Urothelium cell line (cell line): ENCODE measurements at regions not wholly inside any gene's neighbourhood (a gene's known extent, or its start where the extent isn't known, plus 50 kb on each side); places are given as distances from the start of the nearest gene placed in this dataset.

Experiments
- DNase-seq: peaks from one replicate; pipeline ENCODE4 v3.0.0; 2011; ENCODE audit warnings: low spot score, mixed read lengths
- FAIRE-seq: peaks from 2 replicates; lab custom pipeline; 2011; peaks lifted over from hg19 to GRCh38; lab: Jason Lieb, UNC

DNA sequence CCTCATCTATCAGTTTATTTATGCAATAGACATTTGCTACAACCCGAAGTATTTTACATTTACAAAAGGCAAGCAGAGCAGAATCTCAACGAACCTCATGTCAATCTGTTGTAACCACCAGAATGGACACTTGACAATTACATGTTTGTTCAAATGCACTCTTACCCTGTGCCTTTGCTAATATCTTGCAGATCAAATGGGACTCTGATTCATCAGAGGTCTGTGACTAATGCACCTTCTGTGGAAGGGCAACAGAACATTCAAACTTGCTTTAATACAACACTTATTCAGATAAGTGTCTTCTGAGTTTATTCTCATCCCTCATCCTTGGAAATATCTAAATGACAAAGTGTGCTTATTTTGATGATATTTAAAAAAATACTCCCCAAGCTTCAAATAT is 644.7 kb upstream of the PCDH10 start:
- FAIRE-seq (no peak), DNase-seq (no peak)

- DNase-seq (no peak), FAIRE-seq (no peak)
These were observed 642.5 kb upstream of the PCDH10 start for GRCh38 chr4:132506568-132506967.

DNA sequence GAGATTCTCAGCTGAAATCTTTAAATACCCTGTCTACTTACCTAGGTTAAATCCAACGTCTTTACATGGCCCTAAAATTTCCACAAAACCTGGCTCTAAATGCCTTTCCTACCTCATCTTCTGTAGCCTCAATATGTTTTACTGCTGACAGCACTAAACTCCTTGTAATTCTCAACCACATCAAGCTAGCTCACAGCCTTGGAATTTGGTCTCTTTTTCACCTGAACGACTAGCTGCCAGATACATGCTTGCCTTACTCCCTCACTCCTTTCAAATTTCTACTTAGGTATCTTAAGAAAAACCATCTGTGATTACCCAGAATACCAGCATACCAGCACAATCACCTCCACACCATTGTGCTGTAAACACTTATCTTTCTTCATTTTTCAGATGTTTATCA is 635.6 kb upstream of the PCDH10 start:
- FAIRE-seq (no peak), DNase-seq (peak; percentile 0)

- FAIRE-seq (no peak), DNase-seq (no peak)
These were observed 622.4 kb upstream of the PCDH10 start for GRCh38 chr4:132526652-132527051.

DNA sequence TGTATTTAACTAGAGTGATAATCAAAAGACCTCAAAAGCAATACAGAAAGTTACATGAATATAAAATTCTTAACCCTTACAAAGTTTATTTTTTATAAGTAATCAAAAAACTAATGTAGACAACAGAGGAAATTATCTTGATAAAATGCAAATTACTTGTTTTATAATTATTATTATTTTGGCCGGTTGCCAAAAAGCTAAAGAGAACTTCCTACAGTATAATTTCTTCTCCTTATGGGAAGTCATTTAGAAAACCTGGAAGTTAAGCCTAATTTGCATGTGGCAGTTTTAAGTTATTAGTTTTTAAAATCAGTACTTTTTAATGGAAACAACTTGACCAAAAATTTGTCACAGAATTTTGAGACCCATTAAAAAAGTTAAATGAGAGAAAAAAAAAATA is 621.3 kb upstream of the PCDH10 start:
- FAIRE-seq: no peak
- DNase-seq: no peak

DNA sequence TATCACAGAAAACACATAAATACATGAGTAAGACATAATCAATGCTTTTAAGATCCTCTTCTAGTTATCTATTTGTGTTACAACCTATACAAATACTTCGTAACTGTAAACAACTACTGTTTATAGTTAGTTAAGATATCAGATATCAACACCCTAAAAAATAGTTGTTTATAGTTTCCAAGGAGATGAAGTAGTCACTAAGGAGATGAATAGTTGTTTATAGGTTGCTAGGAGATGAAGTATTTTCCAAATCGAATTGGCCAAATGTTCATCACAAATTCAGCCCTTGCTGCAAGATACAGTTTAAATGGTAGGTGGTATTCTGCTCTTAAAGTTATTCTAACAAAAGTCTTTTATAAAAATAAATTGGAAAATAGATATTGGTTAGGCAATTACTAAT is 618.2 kb upstream of the PCDH10 start:
- no peak for FAIRE-seq
- DNase-seq: no peak

DNA sequence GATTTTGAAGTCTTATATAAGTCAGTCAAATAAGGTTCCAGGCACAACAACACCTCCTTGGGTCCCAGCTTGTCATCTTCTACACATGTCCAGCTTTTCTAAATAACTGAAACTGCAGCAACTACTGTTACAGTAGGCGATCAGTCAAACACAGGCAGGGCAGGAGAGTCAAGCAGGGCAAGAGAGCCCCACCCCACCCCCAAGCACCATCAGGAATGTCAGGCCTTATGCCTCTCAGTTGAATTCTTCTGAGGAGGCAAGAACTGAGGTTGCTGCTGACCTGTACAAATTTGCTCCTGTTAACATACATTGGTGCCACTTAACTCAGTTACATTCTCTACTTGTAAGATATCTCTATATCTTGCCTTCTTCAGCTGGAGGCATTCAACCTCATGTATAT is 608.8 kb upstream of the PCDH10 start:
- FAIRE-seq (no peak), DNase-seq (no peak)

- no peak for FAIRE-seq
- no peak for DNase-seq
These were observed 608.3 kb upstream of the PCDH10 start for GRCh38 chr4:132540797-132541196.

- FAIRE-seq (no peak), DNase-seq (no peak)
These were observed 606.9 kb upstream of the PCDH10 start for GRCh38 chr4:132542228-132542627.

DNA sequence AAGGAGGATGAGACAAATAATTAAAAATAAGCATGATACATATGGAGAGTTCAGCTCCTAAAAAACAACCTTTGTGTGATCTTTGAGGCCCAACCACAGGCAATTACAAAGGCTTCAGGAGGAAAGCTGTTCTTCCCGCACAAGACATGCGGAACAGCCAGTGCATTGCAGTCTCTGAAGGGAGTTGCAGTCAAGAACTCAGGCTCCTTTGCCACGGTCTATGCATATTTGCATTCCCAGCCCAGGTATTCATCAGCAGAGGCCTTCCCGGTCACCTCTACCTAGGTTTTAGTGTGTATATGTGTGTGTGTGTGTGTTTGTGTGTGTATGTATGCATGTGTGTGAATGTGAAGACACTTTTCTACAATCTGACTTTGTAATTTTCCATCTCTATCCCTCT is 600.6 kb upstream of the PCDH10 start:
- DNase-seq (no peak), FAIRE-seq (no peak)

DNA sequence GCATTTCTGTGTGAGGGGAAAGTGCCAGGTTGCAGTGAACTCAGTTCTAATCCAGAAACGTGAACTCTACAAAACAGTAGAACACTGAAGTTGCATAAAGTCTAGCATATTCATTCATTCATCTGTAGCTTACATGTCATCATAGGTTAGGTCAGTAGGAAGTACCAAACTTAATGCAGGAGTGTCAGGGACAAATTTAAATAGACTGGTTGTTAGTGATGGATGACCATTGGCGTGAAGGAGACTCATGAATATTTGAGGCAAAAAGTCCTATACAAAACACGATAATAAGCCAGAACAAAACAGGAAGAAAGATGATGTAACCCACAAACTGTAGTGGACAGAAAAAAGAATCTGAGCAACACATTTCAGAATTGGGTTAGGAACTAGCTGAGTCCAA is 592.8 kb upstream of the PCDH10 start:
- DNase-seq (no peak), FAIRE-seq (no peak)

DNA sequence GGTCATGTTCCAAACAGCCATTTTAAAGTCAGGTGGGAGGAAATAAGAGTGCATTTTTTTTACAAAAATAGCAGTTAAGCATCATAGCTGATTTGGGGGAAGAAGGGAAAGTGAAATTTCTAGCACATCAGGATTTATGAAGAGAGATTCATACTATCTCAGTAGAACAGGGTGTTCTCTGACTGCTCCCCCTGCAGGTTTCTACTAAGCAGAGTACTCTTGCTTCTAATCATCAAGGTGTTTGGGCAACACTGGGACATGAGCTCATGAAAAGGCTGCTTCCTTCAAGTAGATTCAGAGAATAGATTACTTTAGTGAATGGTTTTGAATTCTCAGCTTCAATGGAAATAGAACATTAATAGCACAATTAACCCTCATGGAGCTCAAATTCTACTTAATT is 591.4 kb upstream of the PCDH10 start:
- FAIRE-seq (no peak), DNase-seq (no peak)

- no peak for FAIRE-seq
- no peak for DNase-seq
These were observed 584.2 kb upstream of the PCDH10 start for GRCh38 chr4:132564920-132565319.

DNA sequence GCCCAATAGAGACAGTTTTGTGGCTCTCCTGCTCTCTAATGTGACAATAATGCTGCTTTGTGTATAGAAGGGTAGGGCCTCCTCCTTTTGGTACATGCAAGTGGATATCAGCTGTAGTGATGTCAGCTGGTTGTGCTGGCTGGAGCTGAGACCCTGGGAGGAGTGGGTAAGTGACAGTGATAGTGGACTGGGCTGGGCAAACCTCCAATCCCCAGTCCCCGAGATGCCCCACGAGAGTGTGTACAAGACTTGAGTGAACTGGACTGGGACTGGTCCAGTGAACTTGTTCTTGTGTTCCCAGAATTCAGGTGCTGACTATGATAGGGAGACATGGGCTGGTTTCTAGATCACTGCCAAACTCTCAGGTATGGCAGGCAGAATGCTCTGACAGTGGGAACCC is 583.6 kb upstream of the PCDH10 start:
- FAIRE-seq (no peak), DNase-seq (no peak)

GRCh38 chr4:132572210-132572609 is 576.9 kb upstream of the PCDH10 start:
- DNase-seq: no peak

GRCh38 chr4:132587626-132588025 is 561.5 kb upstream of the PCDH10 start:
- no peak for FAIRE-seq
- no peak for DNase-seq

More at GRCh38 chr4:132572210-132572609, 576.9 kb upstream of the PCDH10 start:
- no peak for FAIRE-seq

DNA sequence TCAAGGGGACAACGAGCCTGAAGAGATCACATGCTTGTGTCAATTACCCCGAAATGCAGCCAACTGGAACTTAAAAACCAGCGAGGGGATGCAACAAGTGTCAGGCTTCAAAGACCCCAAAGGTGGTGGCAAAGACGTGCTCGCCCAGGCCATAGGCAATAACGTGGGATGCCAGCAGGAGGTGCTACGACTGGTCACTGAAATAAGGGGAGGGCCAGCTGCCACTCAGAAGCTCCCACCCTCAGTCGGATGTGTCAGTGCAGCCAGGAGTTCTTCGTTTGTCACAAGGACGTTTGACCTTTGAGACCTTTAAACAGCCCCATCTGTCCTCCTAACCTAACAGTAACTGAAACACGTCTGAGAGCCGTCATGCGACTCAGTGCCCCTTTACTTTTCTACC is 556.8 kb upstream of the PCDH10 start:
- FAIRE-seq (no peak), DNase-seq (no peak)

GRCh38 chr4:132592850-132593249 is 556.2 kb upstream of the PCDH10 start:
- FAIRE-seq: no peak
- DNase-seq: no peak

- DNase-seq: no peak
- FAIRE-seq: no peak
These were observed 555.2 kb upstream of the PCDH10 start for GRCh38 chr4:132593717-132594400.

- no peak for DNase-seq
- no peak for FAIRE-seq
These were observed 552.9 kb upstream of the PCDH10 start for GRCh38 chr4:132596186-132596585.

DNA sequence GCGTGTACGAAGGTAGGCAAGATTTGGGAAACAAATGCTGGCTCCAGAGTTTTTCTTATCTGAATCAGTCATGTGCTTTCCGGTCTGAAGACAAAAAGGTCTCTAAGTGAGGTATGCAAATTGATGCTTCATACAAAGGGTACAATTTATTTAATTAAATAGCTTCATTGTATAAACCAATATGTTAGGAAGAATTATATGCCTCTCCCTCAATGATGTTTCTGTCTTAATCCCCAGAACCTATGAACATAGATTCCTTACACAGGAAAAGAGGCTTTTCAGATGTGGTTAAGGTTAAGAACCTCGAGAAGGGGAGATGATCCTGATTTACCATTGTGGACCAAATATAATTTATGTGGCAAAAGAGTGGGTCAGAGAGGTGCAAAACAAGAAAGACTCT is 543.5 kb upstream of the PCDH10 start:
- DNase-seq: no peak
- FAIRE-seq: no peak

DNA sequence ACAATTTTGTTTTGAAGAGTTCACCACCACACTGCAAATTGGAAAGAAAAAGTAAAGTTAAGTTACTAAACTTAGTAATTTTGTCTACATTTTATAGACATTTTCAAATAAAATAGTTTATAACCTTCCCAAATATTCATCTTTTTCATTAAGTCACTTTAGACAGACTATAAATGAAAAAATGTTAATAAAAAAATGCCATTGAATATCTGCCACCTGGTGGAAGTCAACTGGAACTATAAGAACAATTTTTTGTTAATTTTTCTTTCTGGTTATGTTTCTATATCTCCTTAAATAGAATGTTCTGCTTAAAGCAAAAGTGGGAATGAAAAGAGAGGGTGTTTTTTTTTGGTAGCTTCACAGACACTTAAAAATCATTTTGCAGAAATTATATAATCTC is 534.4 kb upstream of the PCDH10 start:
- no peak for DNase-seq
- FAIRE-seq: no peak

DNA sequence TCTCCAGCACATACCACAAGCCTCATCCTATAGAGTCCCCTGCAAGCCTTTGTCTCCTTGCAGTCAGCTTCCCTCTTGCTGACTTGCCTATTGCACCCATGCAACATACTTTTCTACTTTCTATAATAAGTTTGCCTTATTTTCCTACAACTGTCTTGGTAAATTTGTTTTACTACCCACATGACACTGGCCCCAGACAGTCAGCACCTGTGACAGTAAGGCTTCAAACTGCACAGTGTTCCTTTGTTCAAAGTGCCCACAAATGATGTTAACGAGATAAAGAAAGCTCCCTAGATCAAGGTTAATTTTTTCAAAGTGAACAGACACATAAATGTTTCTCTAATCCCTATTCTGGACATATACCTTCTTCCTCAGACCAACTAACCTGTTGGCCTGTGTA is 529.1 kb upstream of the PCDH10 start:
- no peak for FAIRE-seq
- no peak for DNase-seq
